Erythroblast (primary cell): ENCODE measurements at regions not wholly inside any gene's neighbourhood (a gene's known extent, or its start where the extent isn't known, plus 50 kb on each side); places are given as distances from the start of the nearest gene placed in this dataset.

ENCODE experiments used
- GATA1 ChIP-seq: IDR thresholded peaks from 2 replicates; pipeline ENCODE4 v1.6.1; 2011; ENCODE audit warnings: low read depth, mild to moderate bottlenecking, control low read depth, low read length, moderate library complexity
- POLR2A ChIP-seq: IDR thresholded peaks from 2 replicates; pipeline ENCODE4 v1.6.1; 2011; ENCODE audit warnings: mild to moderate bottlenecking, low read length

GRCh38 chr10:124243702-124244121 is 150.3 kb upstream of the CHST15 start:
- TF ChIP-seq POLR2A (no peak), GATA1 (no peak)
